Upper lobe of left lung (tissue), 4 donors: ENCODE measurements at regions not wholly inside any gene's neighbourhood (a gene's known extent, or its start where the extent isn't known, plus 50 kb on each side); places are given as distances from the start of the nearest gene placed in this dataset.

Source experiments
- EP300 ChIP-seq, 4 donors: sonication (generic); formaldehyde crosslinking; IDR thresholded peaks; one replicate each; pipeline ENCODE4 v1.5.1; 2017; ENCODE audit warnings: antibody characterized with exemption in 4 of 4, control low read depth in 2 of 4
- POLR2AphosphoS5 ChIP-seq, 2 donors: sonication (generic); formaldehyde crosslinking; IDR thresholded peaks; one replicate each; pipeline ENCODE4 v1.5.1; 2017; ENCODE audit warnings: antibody characterized with exemption in 2 of 2

GRCh38 chr5:89042746-89043145 is 159.8 kb upstream of the MEF2C start:
- TF ChIP-seq POLR2AphosphoS5 (IDR thresholded peaks at IDR 0.05) (no peak), EP300 (IDR thresholded peaks at IDR 0.05) (no peak)
